NCI-H1092 treated with DMSO at 0.1 percent for 48 hours (cell line): ENCODE measurements at regions not wholly inside any gene's neighbourhood (a gene's known extent, or its start where the extent isn't known, plus 50 kb on each side); places are given as distances from the start of the nearest gene placed in this dataset.
A peak's percentile ranks its signal among the peaks of the same experiment; 100 is the strongest.
"Not testable (repeated sequence)": the region's sequence is repeated elsewhere in the genome, so short reads cannot be mapped to it uniquely, and the experiment has no call there.

ENCODE experiments used
- DNase-seq: peaks from one replicate; lab custom pipeline; 2025; lab: John Stamatoyannopoulos, UW

DNA sequence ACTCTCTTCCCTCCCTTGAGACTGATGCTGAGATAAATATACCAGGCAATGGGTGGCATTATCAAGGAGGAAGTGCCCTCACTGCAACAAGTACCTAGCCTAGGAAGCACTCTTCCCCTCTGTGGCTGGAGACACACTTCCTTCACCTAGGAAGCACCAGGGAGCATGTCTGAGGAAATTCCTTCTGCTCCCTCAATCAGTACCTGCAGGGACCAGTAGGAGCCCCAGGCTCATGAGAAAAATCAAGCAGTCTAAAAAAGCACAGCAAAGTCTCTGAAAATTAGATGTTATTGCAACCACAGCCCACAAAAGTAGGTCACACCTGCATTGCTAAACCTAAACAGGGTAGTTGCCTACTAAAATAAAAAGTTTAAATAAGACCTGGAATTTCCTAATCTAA is 78.2 kb upstream of the TRPM1 start:
- DNase-seq: no peak

DNA sequence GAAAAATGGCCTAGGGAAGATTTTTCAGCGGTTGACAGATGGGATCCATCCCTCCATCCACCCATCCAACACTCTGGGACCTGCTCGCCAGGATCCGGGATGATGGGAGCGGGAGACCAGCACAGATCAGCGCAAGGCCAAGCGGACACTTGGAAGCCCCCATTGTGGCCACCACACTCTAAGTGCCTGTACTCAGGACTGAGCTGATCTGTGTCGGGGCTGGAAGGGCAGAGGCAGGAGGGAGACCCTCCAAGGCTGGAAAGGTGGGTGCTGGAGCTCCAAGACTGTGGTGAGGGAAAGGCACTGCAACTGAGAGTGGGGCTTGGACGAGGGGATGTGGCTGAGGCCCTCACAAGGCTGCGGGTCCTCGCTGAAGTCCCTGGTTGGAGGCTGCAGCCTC is 91.8 kb upstream of the TRPM1 start:
- DNase-seq: no peak

DNA sequence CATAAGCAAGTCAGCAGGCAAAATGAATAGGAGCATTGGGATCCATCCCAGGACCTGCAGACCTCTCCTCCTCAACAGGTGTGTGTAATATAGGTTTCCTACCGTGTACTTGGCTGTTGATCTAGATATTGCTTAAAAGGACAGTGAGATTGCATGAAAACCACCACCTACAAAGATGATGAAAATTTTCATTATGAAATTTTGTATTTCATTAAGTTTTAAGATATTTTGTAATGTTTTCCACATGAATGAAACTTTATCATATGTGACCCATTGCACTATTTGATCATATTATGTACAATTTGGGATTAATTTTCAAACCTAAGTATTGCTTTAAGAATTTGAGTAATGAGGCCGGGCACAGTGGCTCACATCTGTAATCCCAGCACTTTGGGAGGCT is 94.3 kb upstream of the TRPM1 start:
- no peak for DNase-seq

DNA sequence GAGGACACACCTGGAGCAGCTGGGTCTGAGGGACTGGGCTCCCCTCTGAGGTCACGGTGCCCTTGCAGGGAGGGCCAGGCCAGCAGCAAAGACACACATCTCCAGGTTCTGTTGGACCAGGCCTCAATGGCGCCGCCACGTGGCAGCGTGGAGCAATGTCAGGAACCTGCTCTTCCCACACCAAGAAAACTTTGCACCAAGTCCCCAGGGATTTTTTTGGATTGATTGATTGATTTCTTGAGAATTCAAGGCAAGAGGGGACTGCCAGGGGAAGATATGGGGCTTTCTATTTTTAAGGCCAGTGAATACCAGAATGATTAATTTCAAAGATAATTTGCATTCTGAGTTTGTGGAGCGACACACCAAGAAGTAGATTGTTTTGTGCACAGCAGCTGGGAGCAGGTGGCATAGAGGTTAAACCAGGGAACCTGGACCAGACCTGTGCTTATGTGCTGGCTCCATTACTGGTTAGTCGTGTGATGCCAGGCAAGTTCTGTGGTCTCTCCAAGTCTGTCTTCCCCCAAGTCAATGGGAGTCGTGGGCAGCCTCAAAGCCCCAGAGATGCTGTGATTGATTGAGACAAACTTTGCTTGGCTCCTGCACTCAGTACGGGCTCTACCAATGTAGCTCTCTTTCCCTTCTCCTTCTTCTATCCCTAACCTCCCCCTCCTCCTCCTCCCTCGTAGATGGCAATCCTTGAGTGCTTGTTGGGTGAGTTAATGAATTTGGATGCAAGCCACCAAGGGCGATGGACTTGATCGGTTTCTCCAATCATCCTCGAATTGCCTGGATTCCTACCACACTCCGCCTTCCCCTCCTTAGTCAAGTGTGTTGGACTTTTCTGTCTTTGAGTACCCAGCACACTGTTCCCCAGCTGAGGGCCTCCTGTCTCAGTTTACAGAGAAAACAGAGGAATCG is 96.2 kb upstream of the TRPM1 start:
- DNase-seq: no peak

DNA sequence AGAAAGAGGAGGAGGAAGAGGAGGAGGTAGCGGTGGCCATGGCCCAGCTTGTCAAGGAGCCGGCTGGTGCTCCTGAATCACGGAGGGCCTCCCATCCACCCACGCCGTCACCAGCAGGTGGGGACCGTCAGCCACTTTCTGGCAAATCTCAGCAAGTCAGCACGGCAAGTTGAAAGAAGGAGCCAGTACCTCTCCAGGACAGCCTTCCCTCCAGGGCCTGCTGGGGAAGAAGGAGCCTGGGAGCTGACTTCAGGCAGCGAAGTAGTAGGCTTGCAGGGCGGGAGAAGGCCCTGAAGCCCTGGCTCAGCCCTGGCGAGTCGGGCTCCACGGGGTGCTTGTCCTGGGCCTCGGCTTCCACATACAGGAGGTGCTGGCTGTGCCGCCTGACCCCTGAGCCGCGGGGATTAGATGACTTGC is 99.2 kb upstream of the TRPM1 start:
- DNase-seq: peak; percentile 26

DNA sequence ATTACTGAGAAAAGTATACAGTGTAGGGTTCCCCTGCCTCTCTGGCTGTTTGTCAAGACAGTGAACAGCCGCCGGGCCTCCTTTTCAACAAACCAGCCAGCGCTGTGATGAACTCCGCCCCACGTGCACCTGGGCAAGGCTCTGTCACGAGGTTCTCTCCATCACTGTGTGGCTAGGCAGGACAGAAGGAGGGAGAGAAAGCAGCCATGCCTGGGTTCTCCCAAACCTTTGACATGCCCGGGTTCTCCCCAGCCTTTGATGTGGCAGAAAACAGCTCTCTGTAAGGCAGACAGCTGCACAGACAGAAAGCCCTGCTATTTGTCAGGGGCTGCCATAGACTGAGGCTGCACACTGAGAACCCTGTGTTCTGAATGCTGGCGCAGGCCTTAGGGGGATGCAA is 101.4 kb upstream of the TRPM1 start:
- no peak for DNase-seq

DNA sequence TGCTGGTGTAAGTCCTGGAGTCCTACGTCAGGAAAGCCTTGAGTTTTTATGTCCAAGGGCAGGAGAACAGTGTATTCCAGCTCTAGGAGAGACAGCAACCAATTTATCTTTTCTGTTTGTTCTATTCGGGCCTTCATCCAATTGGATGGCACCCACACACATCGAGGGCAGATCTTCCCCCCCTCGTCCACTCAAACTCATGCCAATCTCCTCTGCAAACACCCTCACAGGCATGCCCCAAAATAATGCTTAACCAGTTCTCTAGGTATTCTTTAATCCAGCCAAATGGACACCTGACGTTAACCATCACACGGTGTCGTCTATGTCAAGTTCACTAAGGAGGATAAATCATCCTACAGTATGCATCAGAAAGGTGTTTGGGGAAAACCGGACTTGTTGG is 102.5 kb upstream of the TRPM1 start:
- no peak for DNase-seq

DNA sequence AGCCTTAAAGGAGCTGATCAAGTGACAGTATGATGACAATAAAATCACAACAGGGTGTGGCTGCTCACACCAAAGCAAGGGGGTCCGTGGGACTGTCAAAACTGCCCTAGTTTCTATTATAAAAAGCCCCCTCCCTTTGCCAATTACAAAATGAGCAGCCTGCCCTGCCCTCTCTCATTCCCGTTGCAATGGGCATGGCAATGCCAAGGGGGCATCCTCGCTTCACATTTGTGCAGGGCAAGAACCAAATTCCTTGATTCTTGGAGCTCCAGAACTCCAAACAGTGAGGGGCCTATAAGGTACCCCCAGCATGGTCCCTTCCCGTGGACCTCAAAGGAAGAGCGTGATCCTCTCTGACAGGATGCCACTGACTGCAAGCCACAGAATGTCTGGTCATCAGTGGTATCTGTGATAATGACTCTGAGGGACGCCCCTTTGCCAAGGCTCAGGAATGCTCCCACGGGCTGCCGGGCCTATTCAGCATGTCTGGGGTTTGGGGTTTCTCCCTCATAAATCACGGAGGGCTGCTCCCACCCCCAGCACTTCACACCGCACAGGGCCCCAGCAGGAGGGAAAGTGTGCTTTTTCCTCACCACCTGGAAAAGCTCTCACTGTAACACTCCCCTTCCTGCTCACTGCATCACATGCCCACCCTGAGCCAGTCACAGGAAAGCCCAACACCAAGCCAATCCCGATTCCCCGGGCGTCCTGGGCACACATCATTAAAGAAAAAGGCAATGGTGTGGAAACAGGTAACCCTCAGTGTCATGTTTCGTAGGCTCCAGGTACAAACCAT is 105.1 kb upstream of the TRPM1 start:
- DNase-seq: no peak

DNA sequence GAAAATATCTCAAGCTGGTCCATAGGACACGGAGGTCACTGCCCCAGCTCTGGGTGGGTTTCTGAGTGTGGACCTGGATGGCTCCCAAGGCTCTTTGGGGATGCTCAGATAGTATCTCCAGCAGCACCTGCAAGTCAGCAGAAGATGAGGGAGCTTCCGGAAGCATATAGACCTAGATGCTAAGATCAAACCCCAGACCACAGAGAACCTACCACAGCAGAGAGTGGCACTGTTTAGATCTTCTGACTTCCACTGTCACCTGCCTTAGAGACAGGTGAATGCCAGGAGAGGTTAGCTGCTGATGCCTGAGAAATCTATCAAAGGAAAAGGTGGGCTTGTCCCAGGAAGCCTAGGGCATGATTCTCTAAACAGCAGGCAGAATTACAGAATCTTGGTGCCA is 105.7 kb upstream of the TRPM1 start:
- DNase-seq: no peak

DNA sequence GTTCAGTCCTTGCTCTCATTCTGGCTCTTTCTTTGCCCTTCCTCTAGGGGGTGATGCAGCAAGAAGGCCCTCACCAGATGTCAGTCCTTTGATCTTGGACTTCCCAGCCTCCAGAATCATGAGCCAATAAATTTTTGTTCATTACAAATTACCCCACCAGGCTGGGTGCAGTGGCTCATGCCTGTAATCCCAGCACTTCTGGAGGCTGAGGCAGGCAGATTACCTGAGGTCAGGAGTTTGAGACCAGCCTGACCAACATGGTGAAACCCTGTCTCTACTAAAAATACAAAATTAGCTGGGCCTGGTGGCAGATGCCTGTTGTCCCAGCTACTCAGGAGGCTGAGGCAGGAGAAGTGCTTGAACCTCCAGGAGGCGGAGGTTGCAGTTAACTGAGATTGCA is 106.3 kb upstream of the TRPM1 start:
- DNase-seq: not testable (repeated sequence)

DNA sequence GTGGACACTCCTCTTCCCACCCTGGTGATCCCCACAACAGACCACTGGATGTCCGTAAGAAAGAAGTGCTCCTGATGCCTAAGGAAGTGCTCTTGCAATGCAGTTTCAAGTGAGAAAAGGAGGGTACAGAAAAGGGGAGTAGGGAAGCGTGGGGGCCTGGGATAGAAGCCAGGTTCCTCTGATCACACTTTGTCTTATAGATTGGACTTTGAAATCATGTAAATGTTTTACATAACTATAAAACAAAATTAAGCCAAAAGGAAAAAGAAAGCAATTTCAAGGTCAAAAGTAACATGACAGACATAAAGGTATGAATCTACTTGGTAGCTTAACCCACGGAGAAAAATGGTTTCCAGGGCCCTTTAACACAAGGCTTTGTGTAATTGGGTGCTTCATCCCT is 107.3 kb upstream of the TRPM1 start:
- no peak for DNase-seq

DNA sequence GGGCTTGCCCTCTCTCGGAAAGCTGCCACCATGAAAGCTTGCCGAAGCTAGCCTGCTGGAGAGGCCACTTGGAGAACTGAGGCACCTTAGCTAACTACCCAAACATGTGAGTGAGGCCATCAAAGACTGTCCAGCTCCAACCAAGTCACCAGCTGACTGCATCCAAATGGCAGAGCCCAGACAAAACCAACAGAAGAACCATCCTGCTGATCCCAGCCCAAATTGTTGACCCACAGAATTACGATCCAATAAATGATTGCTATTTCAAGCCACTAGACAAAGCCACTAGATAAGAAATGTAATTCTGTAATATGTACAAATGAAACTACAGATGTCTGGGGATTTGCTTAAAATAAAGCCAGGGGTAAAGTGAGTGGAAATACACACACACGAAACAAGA is 109.8 kb upstream of the TRPM1 start:
- no peak for DNase-seq

DNA sequence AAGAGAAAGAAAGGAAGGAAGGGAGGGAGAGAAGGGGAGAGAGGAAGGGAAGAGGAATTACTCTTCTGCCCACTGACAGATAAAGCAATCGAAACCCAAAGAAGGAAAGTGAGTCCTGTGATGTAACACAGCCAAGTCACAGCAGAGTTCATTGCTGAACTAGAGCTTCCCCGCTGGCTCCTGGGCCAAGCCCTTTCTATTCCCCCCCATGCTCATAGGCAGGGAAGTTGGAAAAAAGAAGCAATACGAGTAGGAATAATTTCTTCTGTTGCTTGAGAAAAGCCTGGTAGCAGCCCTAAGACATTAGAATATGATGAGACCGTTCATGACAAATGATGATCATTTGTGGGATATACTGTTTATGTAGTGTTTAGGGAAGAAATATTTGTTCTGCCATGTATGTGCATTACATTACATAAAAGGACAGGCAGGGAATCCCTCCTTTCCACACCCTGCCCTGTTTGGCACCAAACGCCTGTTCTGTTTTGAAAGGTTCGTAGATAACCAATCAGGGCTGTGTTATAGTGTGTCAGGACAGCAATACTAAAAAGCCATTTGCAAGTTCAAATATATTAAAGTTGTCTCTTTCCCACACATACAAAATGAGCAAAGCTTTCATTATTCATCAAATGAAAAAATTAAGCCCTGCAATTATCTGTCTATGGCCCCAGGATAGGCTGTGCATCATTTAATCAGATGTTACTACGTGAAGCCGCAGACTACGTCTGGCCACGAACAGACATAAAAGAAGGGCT is 111.0 kb upstream of the TRPM1 start:
- DNase-seq: no peak

DNA sequence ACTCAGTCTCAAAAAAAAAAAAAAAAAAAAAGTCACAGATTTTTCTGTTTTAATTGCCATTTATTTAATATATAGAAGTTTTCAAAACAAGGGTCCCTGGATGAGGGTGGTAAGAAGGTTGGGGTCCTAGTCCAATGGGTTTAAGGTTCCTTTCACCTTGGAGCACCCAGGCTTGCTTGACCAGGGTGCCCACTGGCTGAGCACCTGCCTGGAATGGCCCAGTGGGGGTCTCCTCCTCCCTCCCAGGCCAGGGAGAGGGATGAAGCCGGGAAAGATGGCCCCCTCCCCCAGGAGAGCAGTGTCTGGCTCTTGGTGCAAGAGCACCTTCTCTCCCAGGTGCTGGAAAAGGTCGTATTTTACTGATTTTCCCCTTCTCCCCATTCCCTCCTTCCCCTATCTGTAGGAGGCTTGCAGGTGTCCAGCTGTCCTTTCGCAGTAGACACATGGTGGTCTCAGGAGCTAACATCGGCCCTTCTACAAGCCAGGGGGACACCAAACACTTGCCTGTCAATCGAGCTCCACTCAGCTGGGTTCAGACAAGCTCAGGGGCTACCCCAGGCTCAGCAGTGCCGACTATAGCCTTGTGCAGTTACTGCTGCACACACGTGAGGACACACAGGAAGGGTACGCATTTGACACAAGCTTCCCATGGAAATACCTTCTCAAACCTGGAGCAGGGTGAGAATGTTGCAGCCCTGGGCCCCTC is 112.3 kb upstream of the KLF13 start:
- no peak for DNase-seq

DNA sequence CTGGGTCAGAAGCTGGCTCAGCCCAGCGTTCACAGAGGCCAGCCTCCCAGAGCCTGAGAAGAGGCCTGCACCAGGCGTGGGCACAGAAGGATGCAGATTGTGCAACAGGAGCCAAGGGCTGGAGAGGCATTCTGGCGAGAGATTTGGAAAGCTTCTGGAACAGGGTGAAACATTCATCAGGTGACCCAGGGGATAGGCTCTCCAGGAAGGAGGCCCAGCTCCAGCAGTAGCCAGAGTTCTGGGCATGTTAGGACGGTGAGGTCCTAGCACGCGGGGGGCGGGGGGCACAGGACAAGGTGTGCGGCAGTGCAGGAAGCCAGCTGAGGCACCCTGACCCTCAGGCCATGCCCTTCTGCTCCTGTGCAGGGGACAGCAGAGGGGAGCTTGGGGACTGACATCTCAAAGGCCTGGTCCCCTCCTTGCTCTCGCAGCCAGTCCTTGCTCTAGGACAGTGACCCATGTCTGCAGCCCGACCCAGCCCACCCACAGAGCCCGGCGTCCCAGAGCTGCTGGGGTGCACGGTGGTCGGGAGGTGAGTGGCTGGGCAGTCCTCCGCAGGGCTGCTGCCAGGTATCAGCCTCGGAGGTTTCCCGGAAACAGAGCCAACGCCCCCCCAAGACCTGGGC is 111.7 kb upstream of the KLF13 start:
- DNase-seq: no peak

DNA sequence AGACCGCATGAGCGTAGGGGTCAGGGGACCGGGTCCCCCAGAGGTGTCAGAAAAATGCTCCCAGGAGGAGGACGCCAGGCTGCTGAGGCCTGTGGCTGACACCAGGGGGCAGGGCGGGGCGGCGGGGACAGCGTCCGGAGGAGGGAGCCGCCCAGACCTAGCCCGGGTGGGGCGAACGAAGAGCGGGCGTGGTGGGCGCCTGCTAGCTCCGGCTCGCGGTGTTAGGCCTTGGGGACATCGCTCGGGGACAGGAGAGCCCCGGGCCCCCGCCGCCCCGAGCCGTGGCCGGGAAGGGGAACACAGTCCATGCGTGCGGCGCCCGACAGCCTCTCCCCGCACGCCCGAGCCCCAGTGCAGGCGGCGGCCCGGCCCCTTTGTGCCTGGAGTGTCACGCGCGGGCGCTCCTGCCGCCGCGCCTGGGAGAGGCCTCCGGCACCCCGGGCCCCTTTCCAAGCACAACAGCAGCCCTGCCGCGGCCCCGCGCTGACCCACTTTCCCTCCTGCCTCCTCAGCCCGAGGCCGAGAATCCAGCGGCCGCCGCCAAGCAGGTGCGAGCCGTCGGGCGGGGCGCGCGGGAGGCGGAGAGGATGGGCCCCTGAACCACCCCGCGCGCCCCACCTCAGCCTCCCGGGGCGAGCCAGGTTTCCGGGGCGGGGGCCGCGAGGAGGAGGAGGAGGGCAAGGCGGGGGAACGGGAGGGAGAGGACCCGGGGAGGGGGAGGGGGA is 111.0 kb upstream of the KLF13 start:
- peak; percentile 49 for DNase-seq

DNA sequence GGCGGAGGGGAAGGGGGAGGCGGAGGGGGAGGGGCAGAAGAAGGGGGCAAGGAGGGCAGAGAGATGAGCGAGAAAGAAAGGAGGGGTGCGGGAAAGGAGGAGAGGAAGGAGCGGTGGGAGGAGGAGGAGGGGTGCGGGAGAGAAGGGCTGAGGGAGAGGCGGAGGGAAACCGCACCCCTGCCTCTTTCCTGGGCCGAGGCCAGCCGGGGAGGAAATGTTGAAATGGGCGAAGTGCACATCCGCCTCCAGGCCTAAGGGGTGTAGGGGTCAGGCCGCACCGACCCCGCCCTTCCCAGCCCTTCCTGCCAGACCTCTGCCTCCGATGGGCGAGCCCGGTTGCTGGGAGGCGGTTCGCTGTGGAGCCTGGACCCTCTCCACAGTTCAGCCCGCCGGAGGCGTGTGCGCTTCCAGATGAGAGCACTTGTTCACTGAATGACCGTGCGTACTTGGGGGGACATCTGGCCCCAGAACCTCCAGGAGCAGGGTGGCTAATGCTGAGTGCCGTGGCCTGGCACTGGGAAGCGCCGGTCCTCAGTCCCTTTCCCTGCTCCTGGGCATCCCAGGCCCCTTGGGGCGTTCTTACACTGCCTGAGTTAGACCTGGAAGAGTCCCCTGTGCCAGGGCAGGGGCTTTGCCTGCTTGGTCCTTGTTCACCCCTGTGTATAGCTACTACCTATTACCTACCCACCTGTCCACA is 110.3 kb upstream of the KLF13 start:
- DNase-seq: peak; percentile 28

DNA sequence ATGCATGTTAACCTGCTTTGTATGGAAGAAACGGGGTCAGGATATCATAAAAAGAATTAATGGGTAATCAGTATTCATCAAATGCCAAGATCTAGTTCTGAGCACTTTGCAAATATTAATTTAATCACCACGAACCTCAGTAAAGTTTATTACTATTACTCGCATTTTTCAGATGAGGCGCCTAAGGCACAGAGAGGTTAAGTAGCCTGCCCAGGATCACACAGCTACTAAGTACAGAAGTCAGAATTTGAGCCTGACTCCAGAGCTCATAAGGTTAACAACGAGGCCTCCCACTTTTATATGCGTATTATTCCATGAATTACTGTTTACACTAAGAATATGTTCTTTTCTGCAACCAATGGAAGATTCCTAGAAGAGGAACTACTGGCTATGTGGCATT is 109.6 kb upstream of the KLF13 start:
- DNase-seq: no peak

DNA sequence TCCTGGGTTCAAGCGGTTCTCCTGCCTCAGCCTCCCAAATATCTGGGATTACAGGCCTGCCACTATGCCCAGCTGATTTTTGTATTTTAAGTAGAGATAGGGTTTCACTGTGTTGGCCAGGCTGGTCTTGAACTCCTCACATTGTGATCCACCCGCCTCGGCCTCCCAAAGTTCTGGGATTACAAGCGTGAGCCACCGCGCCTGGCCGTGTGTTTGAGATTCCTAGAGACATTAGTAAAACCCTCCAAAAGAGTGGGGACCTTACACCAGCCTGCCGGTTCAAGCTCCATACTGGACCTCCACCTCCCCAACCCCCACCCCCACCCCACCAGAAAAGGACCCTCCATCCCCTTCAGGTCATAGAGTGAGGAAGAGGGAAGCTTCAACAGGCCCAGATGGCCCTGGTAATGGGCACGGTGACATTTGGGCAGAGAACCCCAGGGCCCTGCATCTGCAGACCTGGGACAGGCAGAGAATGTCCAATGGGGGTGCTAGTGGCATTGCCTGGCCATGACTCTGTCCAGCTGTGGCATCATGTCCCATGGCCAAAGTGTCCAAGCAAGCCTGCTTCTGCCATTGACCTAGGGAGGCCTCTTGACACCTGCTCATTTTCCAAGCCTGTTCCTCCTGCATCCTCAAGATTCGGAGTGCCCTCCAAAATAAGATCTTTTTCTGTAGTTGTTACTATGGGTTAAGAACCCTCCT is 108.9 kb upstream of the KLF13 start:
- DNase-seq: no peak

DNA sequence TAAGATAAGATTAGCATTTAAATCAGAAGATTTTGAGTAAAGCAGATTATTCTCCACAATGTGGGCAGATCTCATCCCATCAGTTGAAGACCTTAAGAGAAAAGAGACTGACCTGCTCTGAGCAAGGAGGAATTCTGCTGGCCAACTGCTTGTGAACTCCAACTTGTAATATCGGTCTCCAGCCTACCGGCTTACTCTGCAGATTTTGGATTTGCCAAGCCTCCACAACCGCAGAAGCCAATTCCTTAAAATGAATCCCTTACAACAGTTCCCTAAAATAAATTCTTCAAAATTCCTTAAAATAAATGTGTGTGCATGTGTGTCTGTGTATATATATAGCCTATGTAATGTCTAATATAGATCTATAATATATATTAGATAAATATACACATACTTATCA is 107.4 kb upstream of the KLF13 start:
- no peak for DNase-seq
